Breast epithelium (tissue), 3 donors: ENCODE measurements at regions not wholly inside any gene's neighbourhood (a gene's known extent, or its start where the extent isn't known, plus 50 kb on each side); places are given as distances from the start of the nearest gene placed in this dataset.

Source experiments
- POLR2AphosphoS5 ChIP-seq, 3 donors: sonication (generic); formaldehyde crosslinking; IDR thresholded peaks; one replicate each; pipeline ENCODE4 v1.6.1; 2017; ENCODE audit warnings: antibody characterized with exemption in 3 of 3
- TF ChIP-seq, protein P1 (sequence below), 3 donors: fragments of 450-650 bp; IDR thresholded peaks; one replicate each; pipeline ENCODE4 v1.5.1; 2016 to 2017; ENCODE audit warnings: antibody characterized with exemption in 3 of 3, mild to moderate bottlenecking in 3 of 3, moderate library complexity in 3 of 3

DNA sequence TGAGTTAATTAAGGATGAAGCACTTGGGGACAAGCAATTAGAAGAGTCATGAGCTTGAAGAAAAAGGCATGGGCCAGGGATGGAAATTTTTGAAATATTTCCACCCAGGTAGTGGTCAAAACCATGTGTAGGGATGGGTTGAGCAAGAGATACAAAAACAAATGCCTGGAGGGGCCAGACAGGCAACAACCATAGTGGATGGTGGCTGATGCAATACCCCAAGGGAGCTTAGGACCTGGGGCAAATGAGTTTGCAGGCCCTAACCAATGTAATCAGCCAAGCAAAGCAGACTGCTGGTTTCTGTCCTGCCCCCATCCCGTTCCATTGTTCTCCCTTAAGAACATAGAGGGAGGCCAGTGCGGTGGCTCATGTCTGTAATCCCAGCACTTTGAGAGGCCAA lies 119.1 kb upstream of the FGGY start:
- TF ChIP-seq, protein P1, sequence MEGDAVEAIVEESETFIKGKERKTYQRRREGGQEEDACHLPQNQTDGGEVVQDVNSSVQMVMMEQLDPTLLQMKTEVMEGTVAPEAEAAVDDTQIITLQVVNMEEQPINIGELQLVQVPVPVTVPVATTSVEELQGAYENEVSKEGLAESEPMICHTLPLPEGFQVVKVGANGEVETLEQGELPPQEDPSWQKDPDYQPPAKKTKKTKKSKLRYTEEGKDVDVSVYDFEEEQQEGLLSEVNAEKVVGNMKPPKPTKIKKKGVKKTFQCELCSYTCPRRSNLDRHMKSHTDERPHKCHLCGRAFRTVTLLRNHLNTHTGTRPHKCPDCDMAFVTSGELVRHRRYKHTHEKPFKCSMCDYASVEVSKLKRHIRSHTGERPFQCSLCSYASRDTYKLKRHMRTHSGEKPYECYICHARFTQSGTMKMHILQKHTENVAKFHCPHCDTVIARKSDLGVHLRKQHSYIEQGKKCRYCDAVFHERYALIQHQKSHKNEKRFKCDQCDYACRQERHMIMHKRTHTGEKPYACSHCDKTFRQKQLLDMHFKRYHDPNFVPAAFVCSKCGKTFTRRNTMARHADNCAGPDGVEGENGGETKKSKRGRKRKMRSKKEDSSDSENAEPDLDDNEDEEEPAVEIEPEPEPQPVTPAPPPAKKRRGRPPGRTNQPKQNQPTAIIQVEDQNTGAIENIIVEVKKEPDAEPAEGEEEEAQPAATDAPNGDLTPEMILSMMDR (IDR thresholded peaks at IDR 0.05), result no peak
- no peak for TF ChIP-seq POLR2AphosphoS5 (IDR thresholded peaks at IDR 0.05)
